ENCODE measurements at regions not wholly inside any gene's neighbourhood (a gene's known extent, or its start where the extent isn't known, plus 50 kb on each side); places are given as distances from the start of the nearest gene placed in this dataset.

GRCh38 chr16:47949276-47949675 is 206.5 kb downstream of the ABCC12 start:
- no peak for TF ChIP-seq POLR2AphosphoS5 (IDR thresholded peaks at IDR 0.05; ENCODE audit: low read depth, low read length)
- TF ChIP-seq, protein P1, sequence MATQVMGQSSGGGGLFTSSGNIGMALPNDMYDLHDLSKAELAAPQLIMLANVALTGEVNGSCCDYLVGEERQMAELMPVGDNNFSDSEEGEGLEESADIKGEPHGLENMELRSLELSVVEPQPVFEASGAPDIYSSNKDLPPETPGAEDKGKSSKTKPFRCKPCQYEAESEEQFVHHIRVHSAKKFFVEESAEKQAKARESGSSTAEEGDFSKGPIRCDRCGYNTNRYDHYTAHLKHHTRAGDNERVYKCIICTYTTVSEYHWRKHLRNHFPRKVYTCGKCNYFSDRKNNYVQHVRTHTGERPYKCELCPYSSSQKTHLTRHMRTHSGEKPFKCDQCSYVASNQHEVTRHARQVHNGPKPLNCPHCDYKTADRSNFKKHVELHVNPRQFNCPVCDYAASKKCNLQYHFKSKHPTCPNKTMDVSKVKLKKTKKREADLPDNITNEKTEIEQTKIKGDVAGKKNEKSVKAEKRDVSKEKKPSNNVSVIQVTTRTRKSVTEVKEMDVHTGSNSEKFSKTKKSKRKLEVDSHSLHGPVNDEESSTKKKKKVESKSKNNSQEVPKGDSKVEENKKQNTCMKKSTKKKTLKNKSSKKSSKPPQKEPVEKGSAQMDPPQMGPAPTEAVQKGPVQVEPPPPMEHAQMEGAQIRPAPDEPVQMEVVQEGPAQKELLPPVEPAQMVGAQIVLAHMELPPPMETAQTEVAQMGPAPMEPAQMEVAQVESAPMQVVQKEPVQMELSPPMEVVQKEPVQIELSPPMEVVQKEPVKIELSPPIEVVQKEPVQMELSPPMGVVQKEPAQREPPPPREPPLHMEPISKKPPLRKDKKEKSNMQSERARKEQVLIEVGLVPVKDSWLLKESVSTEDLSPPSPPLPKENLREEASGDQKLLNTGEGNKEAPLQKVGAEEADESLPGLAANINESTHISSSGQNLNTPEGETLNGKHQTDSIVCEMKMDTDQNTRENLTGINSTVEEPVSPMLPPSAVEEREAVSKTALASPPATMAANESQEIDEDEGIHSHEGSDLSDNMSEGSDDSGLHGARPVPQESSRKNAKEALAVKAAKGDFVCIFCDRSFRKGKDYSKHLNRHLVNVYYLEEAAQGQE (IDR thresholded peaks at IDR 0.05; ENCODE audit: insufficient read depth in 1 of 2, low read depth in 2 of 2, low read length in 1 of 2) = no peak
- TF ChIP-seq, protein P2, sequence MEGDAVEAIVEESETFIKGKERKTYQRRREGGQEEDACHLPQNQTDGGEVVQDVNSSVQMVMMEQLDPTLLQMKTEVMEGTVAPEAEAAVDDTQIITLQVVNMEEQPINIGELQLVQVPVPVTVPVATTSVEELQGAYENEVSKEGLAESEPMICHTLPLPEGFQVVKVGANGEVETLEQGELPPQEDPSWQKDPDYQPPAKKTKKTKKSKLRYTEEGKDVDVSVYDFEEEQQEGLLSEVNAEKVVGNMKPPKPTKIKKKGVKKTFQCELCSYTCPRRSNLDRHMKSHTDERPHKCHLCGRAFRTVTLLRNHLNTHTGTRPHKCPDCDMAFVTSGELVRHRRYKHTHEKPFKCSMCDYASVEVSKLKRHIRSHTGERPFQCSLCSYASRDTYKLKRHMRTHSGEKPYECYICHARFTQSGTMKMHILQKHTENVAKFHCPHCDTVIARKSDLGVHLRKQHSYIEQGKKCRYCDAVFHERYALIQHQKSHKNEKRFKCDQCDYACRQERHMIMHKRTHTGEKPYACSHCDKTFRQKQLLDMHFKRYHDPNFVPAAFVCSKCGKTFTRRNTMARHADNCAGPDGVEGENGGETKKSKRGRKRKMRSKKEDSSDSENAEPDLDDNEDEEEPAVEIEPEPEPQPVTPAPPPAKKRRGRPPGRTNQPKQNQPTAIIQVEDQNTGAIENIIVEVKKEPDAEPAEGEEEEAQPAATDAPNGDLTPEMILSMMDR (IDR thresholded peaks at IDR 0.05) = no peak
- TF ChIP-seq SIN3A (IDR thresholded peaks at IDR 0.05; ENCODE audit: borderline replicate concordance, insufficient read depth, low read depth, low read length) = no peak
- no peak for TF ChIP-seq TCF7L2 (IDR thresholded peaks at IDR 0.05; ENCODE audit: low read depth, low read length)
- intact Hi-C loops (cut with micrococcal nuclease; ENCODE audit: unreplicated experiment) = no loop called here
- BruUV-seq (replicated peaks) = no TSS peak
- Histone ChIP-seq H3K4me3 (ENCODE audit: low read depth in 2 of 2, low read length in 2 of 2) (no peak overlapping the region), H3K36me3 (ENCODE audit: control insufficient read depth, insufficient read depth, low read length) (no peaks in the 10 kb centered on the region), H3K4me1 (ENCODE audit: control insufficient read depth, insufficient read depth, low read length) (no peaks in the 10 kb centered on the region), H3K27ac (ENCODE audit: low read length) (no peak overlapping the region), H3K27me3 (ENCODE audit: control insufficient read depth, insufficient read depth, low read length) (no peaks in the 10 kb centered on the region), H3K9me3 (ENCODE audit: control insufficient read depth, insufficient read depth, low read depth, low read length) (no peaks in the 10 kb centered on the region)
- CTCF ChIA-PET = no interaction called here
- in situ Hi-C loops (cut with HindIII; ENCODE audit: low pct_unique_long_range_greater_than_20kb, low sequenced_read_pairs) = no loop called here
- DNase-seq (ENCODE audit: low read depth, low spot score) (no peak), ATAC-seq (no peak)
- POLR2A ChIA-PET = no interaction called here

DNA sequence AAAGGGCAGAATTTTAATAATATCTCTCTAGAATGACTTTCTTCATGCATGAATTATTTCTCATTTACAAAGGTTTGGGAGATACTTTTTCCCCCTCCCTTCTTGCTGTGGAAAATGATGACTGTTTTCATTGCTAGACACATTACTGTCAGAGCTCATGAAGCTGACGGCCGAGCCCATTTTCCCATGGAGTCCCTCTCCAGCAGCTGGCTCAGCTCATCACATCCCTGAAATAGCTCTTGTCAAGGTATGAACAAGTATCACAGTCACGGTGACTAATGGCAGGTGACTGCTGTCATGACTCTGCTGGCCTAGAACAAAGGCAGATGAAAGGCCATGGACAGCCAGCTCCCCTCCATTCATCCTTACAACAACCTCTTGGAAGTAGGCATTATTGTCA is 208.1 kb downstream of the ABCC12 start:
- no peak overlapping the region for H3K4me3 ChIP-seq (ENCODE audit: low read depth in 2 of 2, low read length in 2 of 2)
- ChIA-PET POLR2A (no interaction called here), CTCF (no interaction called here)
- no peaks in the 10 kb centered on the region for H3K4me1 ChIP-seq (ENCODE audit: control insufficient read depth, insufficient read depth, low read length)
- no TSS peak for BruUV-seq (replicated peaks)
- TF ChIP-seq SIN3A (IDR thresholded peaks at IDR 0.05; ENCODE audit: borderline replicate concordance, insufficient read depth, low read depth, low read length) (no peak), TCF7L2 (IDR thresholded peaks at IDR 0.05; ENCODE audit: low read depth, low read length) (no peak), POLR2AphosphoS5 (IDR thresholded peaks at IDR 0.05; ENCODE audit: low read depth, low read length) (no peak)
- TF ChIP-seq, protein P2 (IDR thresholded peaks at IDR 0.05) = no peak
- TF ChIP-seq, protein P1 (IDR thresholded peaks at IDR 0.05; ENCODE audit: insufficient read depth in 1 of 2, low read depth in 2 of 2, low read length in 1 of 2) = no peak
- no peaks in the 10 kb centered on the region for H3K27me3 ChIP-seq (ENCODE audit: control insufficient read depth, insufficient read depth, low read length)
- DNase-seq (ENCODE audit: low read depth, low spot score) = no peak
- no peak for ATAC-seq
- H3K27ac ChIP-seq (ENCODE audit: low read length) = no peak overlapping the region
- intact Hi-C loops (cut with micrococcal nuclease; ENCODE audit: unreplicated experiment) = no loop called here
- no peaks in the 10 kb centered on the region for H3K9me3 ChIP-seq (ENCODE audit: control insufficient read depth, insufficient read depth, low read depth, low read length)
- H3K36me3 ChIP-seq (ENCODE audit: control insufficient read depth, insufficient read depth, low read length) = no peaks in the 10 kb centered on the region
- in situ Hi-C loops (cut with HindIII; ENCODE audit: low pct_unique_long_range_greater_than_20kb, low sequenced_read_pairs) = no loop called here
